Right ventricle myocardium inferior (tissue), 1 donor: ENCODE measurements at regions not wholly inside any gene's neighbourhood (a gene's known extent, or its start where the extent isn't known, plus 50 kb on each side); places are given as distances from the start of the nearest gene placed in this dataset.

Experiments used
- ATAC-seq: fragments of 200-7000 bp; cut with Tn5 transposase; one replicate; pipeline ENCODE4 v1.9.1; 2020; ENCODE audit warnings: mild to moderate bottlenecking, moderate library complexity
- DNase-seq: peaks from one replicate; pipeline ENCODE4 v3.0.0; 2021; ENCODE audit errors: missing footprints
- intact Hi-C: fragments of 100-400 bp; cut with DNase I; formaldehyde crosslinking; loops from one replicate; pipeline ENCODE4 v1.11.0; 2022
- donor health status: DM: no; HTN: yes; CAD: no; lungs with severe emphysema.

DNA sequence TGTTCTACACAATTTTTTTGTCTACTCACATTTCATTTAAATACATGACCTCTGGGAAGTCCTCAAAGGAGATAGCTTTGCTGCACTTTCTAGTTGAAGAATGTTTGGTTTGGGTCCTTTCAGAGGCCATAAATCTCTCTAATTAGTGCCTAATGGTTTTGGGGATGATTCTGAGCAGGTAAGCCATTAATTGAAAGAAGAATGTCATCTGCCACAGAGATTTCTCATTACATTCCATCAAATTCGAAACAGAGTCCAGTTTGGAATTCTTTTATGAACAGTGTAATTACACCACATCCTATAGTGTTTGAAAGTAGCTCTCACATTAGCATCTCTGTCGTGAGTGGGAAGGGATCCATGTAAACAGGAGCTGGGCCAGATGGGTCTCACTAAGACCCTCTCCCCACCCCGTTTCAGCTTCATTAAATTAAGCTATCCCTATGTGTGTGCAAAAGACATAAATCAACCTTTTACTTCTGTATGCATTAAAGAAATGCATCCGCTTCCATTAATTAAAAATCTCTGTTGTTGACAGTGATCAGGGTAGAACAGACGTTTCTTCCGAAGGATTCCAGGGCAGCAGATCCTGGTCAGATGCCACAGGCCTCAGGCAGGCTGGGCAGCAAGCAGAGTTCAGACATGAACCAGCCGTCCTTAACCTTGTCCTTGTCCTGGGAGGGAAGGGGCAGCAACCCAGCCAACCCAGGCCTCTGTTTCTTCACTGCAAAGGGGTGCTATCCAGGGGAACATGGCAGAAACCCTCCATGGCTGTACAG is 99.8 kb upstream of the MAP1B start:
- no peak for ATAC-seq
- no peak for DNase-seq
- intact Hi-C loops = no loop called here

GRCh38 chr5:72009280-72009679 is 98.0 kb upstream of the MAP1B start:
- DNase-seq (no peak), ATAC-seq (no peak)
- intact Hi-C loops = no loop called here

DNA sequence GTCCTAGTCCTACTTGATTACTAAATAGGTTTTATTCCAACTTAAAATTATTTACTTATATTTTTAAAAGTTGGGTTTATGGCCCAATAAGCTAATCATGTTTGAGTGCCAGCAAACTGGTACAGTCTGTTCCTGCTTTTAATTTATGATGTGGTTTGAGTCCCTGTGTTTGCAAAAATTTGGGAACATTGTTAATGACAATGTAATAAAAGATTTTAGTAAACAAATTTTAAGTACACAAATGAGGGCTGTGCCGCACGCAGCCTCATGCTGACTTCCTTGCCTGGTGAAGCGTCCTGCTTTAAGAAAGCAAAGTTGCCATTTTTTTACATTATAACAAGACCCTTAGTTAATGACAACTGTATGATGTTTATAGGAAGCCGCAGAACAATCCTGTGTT is 96.8 kb upstream of the MAP1B start:
- ATAC-seq = no peak
- intact Hi-C loops = no loop called here
- DNase-seq = no peak

- intact Hi-C loops = no loop called here
- ATAC-seq (no peak), DNase-seq (no peak)
These were observed 94.4 kb upstream of the MAP1B start for GRCh38 chr5:72012906-72013305.

DNA sequence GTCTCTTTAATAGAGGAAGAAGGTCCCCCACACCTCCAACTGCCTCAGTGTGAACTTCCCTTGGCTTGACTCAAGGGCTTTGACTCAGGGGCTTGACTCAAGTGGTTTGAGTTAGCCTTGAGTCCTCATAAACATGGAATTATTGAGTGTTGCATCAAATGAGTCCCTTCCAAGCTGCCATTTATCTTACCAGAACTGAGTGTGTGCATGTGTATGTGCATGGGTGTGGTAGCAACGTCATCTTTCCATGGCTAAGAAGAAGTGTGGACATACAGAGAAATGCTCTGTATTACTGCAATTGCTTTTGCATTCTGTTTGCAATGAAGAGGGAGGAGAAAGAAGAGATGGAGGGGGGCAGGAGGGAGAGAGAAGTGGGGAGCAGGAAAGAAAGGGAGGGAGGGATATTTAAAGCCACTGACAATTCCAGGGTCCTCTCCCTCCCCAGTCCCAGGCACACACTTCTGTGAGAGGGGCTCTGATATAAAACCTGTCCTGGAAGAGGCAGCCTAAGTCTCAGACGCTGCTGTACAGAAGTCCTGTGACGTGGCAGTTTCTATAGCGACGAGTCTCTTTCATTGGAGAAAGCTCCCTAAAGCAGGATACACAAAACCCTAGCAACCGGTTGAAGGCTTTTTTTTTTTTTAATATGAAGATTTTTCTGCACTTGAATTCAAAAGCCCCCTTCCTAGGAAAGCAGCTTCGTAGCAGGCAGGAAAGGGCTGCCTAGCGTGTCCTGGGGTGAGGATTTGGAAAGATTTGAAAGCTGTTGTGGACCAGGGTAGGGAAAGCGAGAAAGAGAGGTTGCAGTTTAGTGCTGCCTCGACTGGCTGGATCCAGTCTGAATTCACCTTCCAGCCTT is 93.3 kb upstream of the MAP1B start:
- intact Hi-C loops = no loop called here
- no peak for DNase-seq

DNA sequence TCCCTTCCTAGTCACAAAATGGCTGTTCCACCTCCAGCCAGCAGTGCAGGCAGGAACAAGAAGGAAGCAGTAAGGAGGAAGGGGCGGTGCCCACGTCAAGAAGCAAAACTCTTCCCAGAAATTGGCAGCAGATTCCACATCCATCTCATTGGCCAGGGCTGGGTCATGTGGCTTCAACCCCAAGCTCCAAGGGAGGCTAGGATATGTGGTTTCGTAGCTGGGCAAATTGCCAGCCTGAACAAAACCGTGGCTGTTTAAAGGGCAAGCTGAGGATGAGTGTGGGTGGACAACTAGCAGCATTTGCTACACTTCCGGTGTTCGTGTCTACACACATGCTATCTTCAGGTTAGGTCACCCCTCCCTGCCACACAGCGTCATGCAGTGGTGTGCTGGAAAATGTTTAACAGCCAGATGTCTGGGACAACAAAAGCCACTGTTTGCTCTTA is 92.1 kb upstream of the MAP1B start:
- intact Hi-C loops = loop anchor here (5.0 kb wide), 1 partner anchor 233 kb away; no protein-coding TSS in a partner anchor
- peak; percentile 57 for ATAC-seq
- DNase-seq = peak; percentile 64

More for the DNA sequence above, 93.3 kb upstream of the MAP1B start:
- ATAC-seq = no peak

GRCh38 chr5:72018143-72018803 is 89.0 kb upstream of the MAP1B start:
- no peak for ATAC-seq
- intact Hi-C loops = loop anchor here (5.0 kb wide), 1 partner anchor 236 kb away; no protein-coding TSS in a partner anchor
- no peak for DNase-seq

- no peak for DNase-seq
- intact Hi-C loops = no loop called here
- ATAC-seq = no peak
These were observed 86.9 kb upstream of the MAP1B start for GRCh38 chr5:72020161-72020983.

GRCh38 chr5:72021651-72022357 is 85.5 kb upstream of the MAP1B start:
- intact Hi-C loops = no loop called here
- ATAC-seq (no peak), DNase-seq (no peak)

DNA sequence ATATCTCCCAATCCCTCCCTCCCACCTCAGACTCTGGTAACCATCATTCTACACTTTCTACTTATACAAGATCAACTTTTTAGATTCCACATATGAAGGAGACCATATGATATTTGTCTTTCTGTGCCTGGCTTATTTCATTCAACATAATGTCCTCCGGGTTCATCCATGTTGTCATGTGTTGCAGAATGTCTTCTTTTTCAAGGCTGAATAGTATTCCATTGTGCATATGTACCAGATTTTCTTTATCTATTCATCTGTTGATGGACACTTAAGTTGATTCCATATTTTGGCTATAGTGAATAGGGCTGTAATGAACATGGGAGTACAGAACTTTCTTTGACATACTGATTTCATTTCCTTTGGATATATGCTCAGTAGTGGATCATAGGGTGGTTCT is 78.9 kb upstream of the MAP1B start:
- intact Hi-C loops = no loop called here
- no peak for ATAC-seq

DNA sequence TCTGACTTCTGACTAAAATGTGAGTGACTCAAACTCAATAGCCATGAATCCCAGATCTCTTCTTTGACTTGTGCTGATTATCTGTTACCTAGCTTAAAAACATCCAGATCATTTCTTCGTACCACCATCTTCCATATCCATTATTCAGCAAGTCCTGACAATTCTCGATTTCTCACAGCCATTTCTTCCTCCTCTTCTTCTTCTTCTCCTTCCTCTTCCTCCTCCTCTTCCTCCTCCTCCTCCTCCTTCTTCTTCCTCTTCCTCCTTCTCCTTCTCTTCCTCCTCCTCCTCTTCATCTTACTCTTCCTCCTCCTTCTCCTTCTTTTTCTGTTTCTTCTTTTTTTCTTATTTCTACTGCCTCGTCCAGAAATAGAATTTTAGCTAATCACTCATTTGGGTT is 77.0 kb upstream of the MAP1B start:
- ATAC-seq (no peak), DNase-seq (no peak)
- intact Hi-C loops = no loop called here

More for the DNA sequence above, 78.9 kb upstream of the MAP1B start:
- no peak for DNase-seq

GRCh38 chr5:72032788-72033187 is 74.5 kb upstream of the MAP1B start:
- intact Hi-C loops = no loop called here
- ATAC-seq (no peak), DNase-seq (no peak)

- ATAC-seq (peak; percentile 44), DNase-seq (no peak)
- intact Hi-C loops = no loop called here
These were observed 72.5 kb upstream of the MAP1B start for GRCh38 chr5:72034770-72035169.

DNA sequence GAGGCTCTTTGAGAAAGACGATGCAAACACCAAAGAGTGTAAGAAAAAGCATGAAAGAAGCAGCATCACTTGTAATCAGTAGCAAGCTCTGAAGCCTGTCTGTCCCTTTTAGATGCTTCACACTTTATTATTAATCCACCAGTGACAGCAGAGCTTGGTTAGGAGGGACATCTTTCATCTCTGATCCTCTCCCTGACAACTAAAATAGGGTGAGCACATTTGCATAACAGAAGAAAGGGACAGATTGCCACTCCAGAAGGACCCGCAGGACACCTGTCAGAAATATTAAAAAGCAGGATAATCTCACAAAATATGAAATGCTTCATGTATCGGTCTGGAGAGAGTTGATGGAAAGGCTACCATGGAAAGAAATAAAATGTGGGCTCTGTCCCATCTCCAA is 71.4 kb upstream of the MAP1B start:
- ATAC-seq (no peak), DNase-seq (no peak)
- intact Hi-C loops = no loop called here

DNA sequence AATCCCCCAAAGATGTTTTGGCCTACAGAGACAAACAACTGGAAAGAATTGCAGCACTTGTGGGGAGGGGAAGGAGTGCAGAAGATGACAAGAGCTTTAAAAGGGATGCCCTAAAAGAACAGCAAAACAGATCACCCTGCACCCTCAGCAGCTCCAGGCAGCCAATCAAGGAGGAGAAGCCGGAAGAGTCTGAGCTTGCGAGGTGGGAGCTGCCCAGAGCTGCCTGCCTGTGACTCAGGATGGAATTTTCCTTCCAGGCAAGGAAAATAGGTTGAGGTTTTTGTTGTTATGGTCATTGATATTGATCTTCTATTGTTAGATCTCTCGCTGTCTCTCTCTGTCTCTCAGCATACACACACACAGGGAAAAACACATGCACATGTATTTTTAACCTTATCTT is 70.3 kb upstream of the MAP1B start:
- DNase-seq (no peak), ATAC-seq (no peak)
- intact Hi-C loops = no loop called here

- intact Hi-C loops = no loop called here
- no peak for DNase-seq
- peak; percentile 48 for ATAC-seq
These were observed 66.8 kb upstream of the MAP1B start for GRCh38 chr5:72040513-72040912.

DNA sequence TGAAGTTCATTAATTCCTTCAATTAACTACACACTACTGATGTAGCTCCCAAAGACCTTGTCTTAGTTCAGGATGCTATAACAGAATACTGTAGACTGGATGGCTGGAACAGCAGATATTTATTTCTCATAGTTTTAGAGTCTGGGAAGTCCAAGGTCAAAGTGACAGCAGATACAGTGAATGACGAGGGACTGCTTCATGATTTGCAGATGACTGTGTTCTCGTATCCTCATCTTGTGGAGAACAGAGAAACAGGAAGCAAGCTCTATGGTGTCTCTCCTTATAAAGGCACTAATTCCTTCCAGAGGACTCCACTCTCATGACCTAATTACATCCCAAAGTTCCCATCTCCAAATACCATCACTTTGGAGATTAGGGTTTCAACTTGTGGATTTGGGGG is 65.6 kb upstream of the MAP1B start:
- intact Hi-C loops = no loop called here
- DNase-seq (no peak), ATAC-seq (peak; percentile 48)

DNA sequence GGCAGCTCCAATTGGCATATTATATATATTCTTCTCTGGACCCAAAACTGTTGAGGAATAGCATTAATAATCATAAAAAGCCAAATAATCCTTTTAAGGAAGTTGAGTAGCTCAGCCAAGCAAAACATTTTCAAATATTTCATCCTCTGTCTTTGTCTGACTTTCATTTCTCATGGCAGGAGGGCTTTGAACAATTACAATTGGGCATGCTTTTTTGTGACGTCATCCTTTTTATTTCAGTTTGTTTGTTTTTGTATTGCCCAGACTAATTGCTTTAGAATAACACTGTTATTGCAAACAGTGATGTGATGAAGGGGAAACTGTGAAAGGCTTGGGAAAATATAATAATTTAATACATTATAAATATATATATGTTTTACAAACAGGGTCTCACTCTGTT is 65.2 kb upstream of the MAP1B start:
- DNase-seq = no peak
- ATAC-seq = no peak
- intact Hi-C loops = no loop called here
